ENCODE measurements at regions not wholly inside any gene's neighbourhood (a gene's known extent, or its start where the extent isn't known, plus 50 kb on each side); places are given as distances from the start of the nearest gene placed in this dataset.

- TF ChIP-seq CTCF (IDR thresholded peaks at IDR 0.05) (no peak), EZH2 (IDR thresholded peaks at IDR 0.05; ENCODE audit: borderline replicate concordance, insufficient read depth, low read depth, low read length, poor library complexity, severe bottlenecking) (no peak)
Measured at GRCh38 chr7:47035522-47035921, 546.4 kb downstream of the TNS3 start.
